ENCODE measurements at regions not wholly inside any gene's neighbourhood (a gene's known extent, or its start where the extent isn't known, plus 50 kb on each side); places are given as distances from the start of the nearest gene placed in this dataset.

DNA sequence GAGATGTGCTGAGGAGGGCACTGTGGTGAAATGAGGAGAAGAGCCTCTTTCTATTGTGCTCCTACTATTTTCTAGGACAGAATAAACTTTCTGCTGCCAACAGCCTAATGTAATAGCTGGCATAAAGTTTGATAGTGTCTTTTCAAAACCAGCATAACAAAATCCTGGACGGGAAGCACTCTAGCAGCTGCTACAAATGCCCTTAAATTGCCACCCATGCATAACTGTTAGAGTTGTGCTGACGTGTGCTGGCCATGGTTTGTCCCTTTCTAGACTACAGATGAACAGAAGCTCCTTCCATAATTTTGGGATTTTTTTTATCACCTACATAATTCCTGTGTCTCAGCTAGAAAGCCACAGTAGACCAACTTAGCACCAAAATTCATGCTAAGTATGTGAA lies 88.5 kb upstream of the DEPDC1 start:
- H3K27me3 Mint-ChIP-seq: no peaks in the 10 kb centered on the region
- no peak overlapping the region for H3K4me3 Mint-ChIP-seq
- DNase-seq (no peak), ATAC-seq (no peak)
- ChIA-PET CTCF (no interaction called here), POLR2A (no interaction called here)
- no peak overlapping the region for H3K27ac Mint-ChIP-seq
- H3K9me3 Mint-ChIP-seq: peaks cover 14% of the 10 kb centered on the region
- intact Hi-C loops (cut with micrococcal nuclease): no loop called here
- TF ChIP-seq, protein P1, sequence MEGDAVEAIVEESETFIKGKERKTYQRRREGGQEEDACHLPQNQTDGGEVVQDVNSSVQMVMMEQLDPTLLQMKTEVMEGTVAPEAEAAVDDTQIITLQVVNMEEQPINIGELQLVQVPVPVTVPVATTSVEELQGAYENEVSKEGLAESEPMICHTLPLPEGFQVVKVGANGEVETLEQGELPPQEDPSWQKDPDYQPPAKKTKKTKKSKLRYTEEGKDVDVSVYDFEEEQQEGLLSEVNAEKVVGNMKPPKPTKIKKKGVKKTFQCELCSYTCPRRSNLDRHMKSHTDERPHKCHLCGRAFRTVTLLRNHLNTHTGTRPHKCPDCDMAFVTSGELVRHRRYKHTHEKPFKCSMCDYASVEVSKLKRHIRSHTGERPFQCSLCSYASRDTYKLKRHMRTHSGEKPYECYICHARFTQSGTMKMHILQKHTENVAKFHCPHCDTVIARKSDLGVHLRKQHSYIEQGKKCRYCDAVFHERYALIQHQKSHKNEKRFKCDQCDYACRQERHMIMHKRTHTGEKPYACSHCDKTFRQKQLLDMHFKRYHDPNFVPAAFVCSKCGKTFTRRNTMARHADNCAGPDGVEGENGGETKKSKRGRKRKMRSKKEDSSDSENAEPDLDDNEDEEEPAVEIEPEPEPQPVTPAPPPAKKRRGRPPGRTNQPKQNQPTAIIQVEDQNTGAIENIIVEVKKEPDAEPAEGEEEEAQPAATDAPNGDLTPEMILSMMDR (IDR thresholded peaks at IDR 0.05): no peak
- H3K4me1 Mint-ChIP-seq (ENCODE audit: low read depth): no peaks in the 10 kb centered on the region
- no peaks in the 10 kb centered on the region for H3K36me3 Mint-ChIP-seq (ENCODE audit: low read depth)

DNA sequence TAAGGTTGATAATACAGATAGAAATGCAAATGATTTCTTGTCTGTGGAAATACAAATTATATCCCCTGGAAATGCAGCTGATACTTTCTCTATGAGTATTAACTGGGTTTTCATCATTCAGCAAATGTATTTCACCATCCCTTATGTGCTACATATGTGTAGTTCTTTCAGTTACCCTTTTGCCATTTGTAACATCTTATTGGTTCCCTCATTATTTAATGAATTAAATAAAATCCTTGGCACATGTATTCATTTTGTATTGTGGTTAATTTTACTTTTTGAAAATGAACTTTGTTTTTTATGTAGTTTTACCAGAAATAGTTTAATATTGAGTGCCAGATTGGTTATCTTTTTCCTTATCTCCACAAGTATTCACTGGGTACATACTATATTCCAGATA lies 89.9 kb upstream of the DEPDC1 start:
- H3K4me3 Mint-ChIP-seq: no peak overlapping the region
- H3K27me3 Mint-ChIP-seq: no peaks in the 10 kb centered on the region
- peaks cover 14% of the 10 kb centered on the region for H3K9me3 Mint-ChIP-seq
- H3K27ac Mint-ChIP-seq: no peak overlapping the region
- no peaks in the 10 kb centered on the region for H3K4me1 Mint-ChIP-seq (ENCODE audit: low read depth)
- intact Hi-C loops (cut with micrococcal nuclease): no loop called here
- TF ChIP-seq, protein P1 (IDR thresholded peaks at IDR 0.05): no peak
- no peaks in the 10 kb centered on the region for H3K36me3 Mint-ChIP-seq (ENCODE audit: low read depth)
- CTCF ChIA-PET: no interaction called here
- ATAC-seq (no peak), DNase-seq (no peak)
- POLR2A ChIA-PET: no interaction called here

DNA sequence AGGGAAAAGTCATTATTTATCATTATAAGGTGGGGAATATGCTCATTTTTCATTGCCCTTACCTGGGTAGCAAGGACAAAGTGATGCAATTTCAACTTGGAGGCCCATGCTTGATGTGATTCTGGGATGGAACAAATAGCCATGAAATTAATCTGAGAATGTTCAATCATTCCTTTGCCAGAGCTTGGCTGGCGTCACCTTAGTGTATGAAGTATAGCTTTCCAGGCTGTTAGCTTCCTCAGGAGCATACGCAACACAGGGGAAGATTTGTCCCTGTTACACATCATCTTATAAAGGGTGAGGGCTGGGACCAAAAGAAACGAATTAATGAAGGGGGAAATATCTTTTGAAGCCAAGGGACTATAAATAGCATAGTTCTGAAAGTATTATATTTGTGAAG lies 91.4 kb upstream of the DEPDC1 start:
- ChIA-PET CTCF (no interaction called here), POLR2A (no interaction called here)
- Mint-ChIP-seq H3K9me3 (peaks cover 9% of the 10 kb centered on the region), H3K4me3 (no peak overlapping the region), H3K27me3 (no peaks in the 10 kb centered on the region), H3K27ac (no peak overlapping the region), H3K4me1 (ENCODE audit: low read depth) (no peaks in the 10 kb centered on the region), H3K36me3 (ENCODE audit: low read depth) (no peaks in the 10 kb centered on the region)
- TF ChIP-seq, protein P1 (IDR thresholded peaks at IDR 0.05): no peak
- DNase-seq: no peak
- intact Hi-C loops (cut with micrococcal nuclease): no loop called here
- no peak for ATAC-seq

DNA sequence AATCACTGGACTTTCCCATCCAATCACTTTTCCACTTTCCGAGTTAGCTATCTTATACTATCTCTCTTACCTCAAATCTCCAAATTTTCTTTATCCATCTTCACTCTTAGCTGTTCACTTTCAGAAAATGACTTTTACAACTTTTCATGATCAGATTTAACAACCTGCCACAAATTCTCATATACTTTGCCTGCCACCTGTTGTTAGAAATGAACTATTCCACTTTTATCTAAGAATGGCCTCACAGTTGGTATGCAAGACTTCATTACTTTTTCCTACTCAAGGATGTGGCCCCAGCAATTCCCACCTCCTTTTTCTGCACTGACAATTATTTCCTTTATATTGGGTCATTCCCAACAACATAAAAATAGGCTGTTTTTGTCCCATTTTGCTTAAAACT lies 93.6 kb upstream of the DEPDC1 start:
- TF ChIP-seq, protein P1 (IDR thresholded peaks at IDR 0.05): no peak
- ChIA-PET CTCF (no interaction called here), POLR2A (no interaction called here)
- ATAC-seq (no peak), DNase-seq (no peak)
- no peak overlapping the region for H3K27ac Mint-ChIP-seq
- no peaks in the 10 kb centered on the region for H3K4me1 Mint-ChIP-seq (ENCODE audit: low read depth)
- intact Hi-C loops (cut with micrococcal nuclease): no loop called here
- no peak overlapping the region for H3K4me3 Mint-ChIP-seq
- peaks cover 3% of the 10 kb centered on the region for H3K9me3 Mint-ChIP-seq
- no peaks in the 10 kb centered on the region for H3K27me3 Mint-ChIP-seq
- no peaks in the 10 kb centered on the region for H3K36me3 Mint-ChIP-seq (ENCODE audit: low read depth)

DNA sequence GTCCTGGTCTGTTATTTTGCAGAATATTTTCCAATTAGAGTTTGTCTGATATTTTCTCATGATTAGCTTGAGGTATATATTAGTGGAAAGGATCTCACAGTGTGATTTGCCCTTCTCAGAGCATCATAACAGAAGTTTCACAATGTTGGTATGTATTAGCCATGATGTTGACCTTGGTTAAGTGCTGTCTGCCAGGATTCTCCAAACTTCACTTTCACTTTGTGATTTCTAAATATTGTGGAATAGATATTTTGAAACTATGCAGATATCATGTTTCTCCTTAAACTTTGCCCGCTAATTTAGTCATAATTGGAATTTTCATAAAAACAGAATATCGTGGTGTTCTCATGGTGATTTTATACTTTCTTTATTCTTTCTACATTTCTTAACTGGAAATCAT lies 98.0 kb upstream of the DEPDC1 start:
- H3K4me1 Mint-ChIP-seq (ENCODE audit: low read depth): no peaks in the 10 kb centered on the region
- POLR2A ChIA-PET: no interaction called here
- CTCF ChIA-PET: no interaction called here
- no peaks in the 10 kb centered on the region for H3K27me3 Mint-ChIP-seq
- H3K4me3 Mint-ChIP-seq: no peak overlapping the region
- intact Hi-C loops (cut with micrococcal nuclease): no loop called here
- H3K9me3 Mint-ChIP-seq: no peaks in the 10 kb centered on the region
- H3K36me3 Mint-ChIP-seq (ENCODE audit: low read depth): no peaks in the 10 kb centered on the region
- TF ChIP-seq, protein P1 (IDR thresholded peaks at IDR 0.05): no peak
- no peak overlapping the region for H3K27ac Mint-ChIP-seq
- no peak for DNase-seq
- no peak for ATAC-seq
